ENCODE measurements at regions not wholly inside any gene's neighbourhood (a gene's known extent, or its start where the extent isn't known, plus 50 kb on each side); places are given as distances from the start of the nearest gene placed in this dataset.

GRCh38 chr1:31501505-31501904, 74.8 kb upstream of the TINAGL1 start:
- intact Hi-C loops (cut with micrococcal nuclease), result no loop called here
- no peak for ATAC-seq
- Histone ChIP-seq H3K4me1 (ENCODE audit: control insufficient read depth, insufficient read depth, low read length) (peaks cover 10% of the 10 kb centered on the region), H3K27ac (ENCODE audit: low read length) (no peak overlapping the region), H3K27me3 (ENCODE audit: control insufficient read depth, insufficient read depth, low read length) (no peaks in the 10 kb centered on the region), H3K36me3 (ENCODE audit: control insufficient read depth, insufficient read depth, low read length) (no peaks in the 10 kb centered on the region), H3K4me3 (ENCODE audit: low read length) (no peak overlapping the region), H3K9me3 (ENCODE audit: control insufficient read depth, insufficient read depth, low read length) (no peaks in the 10 kb centered on the region)
- Mint-ChIP-seq H3K27ac (no peak overlapping the region), H3K36me3 (no peaks in the 10 kb centered on the region), H3K27me3 (ENCODE audit: low read depth in 2 of 2) (peaks cover 2 to 9% of the 10 kb centered on the region in 2 donors), H3K4me3 (no peak overlapping the region), H3K4me1 (peaks cover 12% of the 10 kb centered on the region in 2 donors), H3K9me3 (no peaks in the 10 kb centered on the region)
- TF ChIP-seq CTCF (IDR thresholded peaks at IDR 0.05), result no peak
- DNase-seq, result no peak
- 88% methylated on average over 5 of the region's 5 CpGs for WGBS (ENCODE audit: insufficient coverage)

- TF ChIP-seq CTCF (IDR thresholded peaks at IDR 0.05), result no peak
- 79% methylated on average over 2 of the region's 2 CpGs for WGBS (ENCODE audit: insufficient coverage)
- intact Hi-C loops (cut with micrococcal nuclease), result no loop called here
- H3K27me3 ChIP-seq (ENCODE audit: control insufficient read depth, insufficient read depth, low read length), result no peaks in the 10 kb centered on the region
- Mint-ChIP-seq H3K4me1 (peaks cover 14 to 15% of the 10 kb centered on the region in 2 donors), H3K9me3 (no peaks in the 10 kb centered on the region), H3K4me3 (no peak overlapping the region), H3K27me3 (ENCODE audit: low read depth in 2 of 2) (peaks cover 2 to 12% of the 10 kb centered on the region in 2 donors), H3K27ac (no peak overlapping the region), H3K36me3 (no peaks in the 10 kb centered on the region)
- no peaks in the 10 kb centered on the region for H3K36me3 ChIP-seq (ENCODE audit: control insufficient read depth, insufficient read depth, low read length)
- no peaks in the 10 kb centered on the region for H3K9me3 ChIP-seq (ENCODE audit: control insufficient read depth, insufficient read depth, low read length)
- ATAC-seq, result no peak
- no peak overlapping the region for H3K27ac ChIP-seq (ENCODE audit: low read length)
- DNase-seq, result no peak
- peaks cover 10% of the 10 kb centered on the region for H3K4me1 ChIP-seq (ENCODE audit: control insufficient read depth, insufficient read depth, low read length)
- no peak overlapping the region for H3K4me3 ChIP-seq (ENCODE audit: low read length)
Observed at GRCh38 chr1:31502253-31502652, 74.1 kb upstream of the TINAGL1 start.

- no peak for DNase-seq
- TF ChIP-seq CTCF (IDR thresholded peaks at IDR 0.05), result no peak
- Mint-ChIP-seq H3K36me3 (no peaks in the 10 kb centered on the region), H3K27me3 (ENCODE audit: low read depth in 2 of 2) (peaks cover 2 to 15% of the 10 kb centered on the region in 2 donors), H3K27ac (no peak overlapping the region), H3K4me1 (peaks cover 14 to 15% of the 10 kb centered on the region in 2 donors), H3K4me3 (no peak overlapping the region), H3K9me3 (no peaks in the 10 kb centered on the region)
- peaks cover 10% of the 10 kb centered on the region for H3K4me1 ChIP-seq (ENCODE audit: control insufficient read depth, insufficient read depth, low read length)
- no peaks in the 10 kb centered on the region for H3K9me3 ChIP-seq (ENCODE audit: control insufficient read depth, insufficient read depth, low read length)
- no peak overlapping the region for H3K4me3 ChIP-seq (ENCODE audit: low read length)
- no peak for ATAC-seq
- WGBS (ENCODE audit: insufficient coverage), result 87% methylated on average over 11 of the region's 11 CpGs
- no peaks in the 10 kb centered on the region for H3K36me3 ChIP-seq (ENCODE audit: control insufficient read depth, insufficient read depth, low read length)
- no peak overlapping the region for H3K27ac ChIP-seq (ENCODE audit: low read length)
- intact Hi-C loops (cut with micrococcal nuclease), result no loop called here
- H3K27me3 ChIP-seq (ENCODE audit: control insufficient read depth, insufficient read depth, low read length), result no peaks in the 10 kb centered on the region
Observed at GRCh38 chr1:31502926-31503511, 73.3 kb upstream of the TINAGL1 start.

- no peak for ATAC-seq
Observed at GRCh38 chr1:31503570-31503969, 72.7 kb upstream of the TINAGL1 start.

More at GRCh38 chr1:31503570-31503969, 72.7 kb upstream of the TINAGL1 start:
- Mint-ChIP-seq H3K36me3 (no peaks in the 10 kb centered on the region), H3K4me3 (no peak overlapping the region), H3K27me3 (ENCODE audit: low read depth in 2 of 2) (peaks cover 5 to 20% of the 10 kb centered on the region in 2 donors), H3K27ac (no peak overlapping the region), H3K4me1 (peaks cover 14 to 15% of the 10 kb centered on the region in 2 donors), H3K9me3 (no peaks in the 10 kb centered on the region)
- Histone ChIP-seq H3K4me1 (ENCODE audit: control insufficient read depth, insufficient read depth, low read length) (peaks cover 10% of the 10 kb centered on the region), H3K4me3 (ENCODE audit: low read length) (no peak overlapping the region), H3K9me3 (ENCODE audit: control insufficient read depth, insufficient read depth, low read length) (no peaks in the 10 kb centered on the region), H3K27me3 (ENCODE audit: control insufficient read depth, insufficient read depth, low read length) (no peaks in the 10 kb centered on the region), H3K36me3 (ENCODE audit: control insufficient read depth, insufficient read depth, low read length) (no peaks in the 10 kb centered on the region), H3K27ac (ENCODE audit: low read length) (no peak overlapping the region)
- intact Hi-C loops (cut with micrococcal nuclease), result no loop called here
- no peak for DNase-seq
- TF ChIP-seq CTCF (IDR thresholded peaks at IDR 0.05), result no peak
- WGBS (ENCODE audit: insufficient coverage), result 82% methylated on average over 3 of the region's 4 CpGs

Measured in natural killer cell (primary cell).